ENCODE measurements at regions not wholly inside any gene's neighbourhood (a gene's known extent, or its start where the extent isn't known, plus 50 kb on each side); places are given as distances from the start of the nearest gene placed in this dataset.

DNA sequence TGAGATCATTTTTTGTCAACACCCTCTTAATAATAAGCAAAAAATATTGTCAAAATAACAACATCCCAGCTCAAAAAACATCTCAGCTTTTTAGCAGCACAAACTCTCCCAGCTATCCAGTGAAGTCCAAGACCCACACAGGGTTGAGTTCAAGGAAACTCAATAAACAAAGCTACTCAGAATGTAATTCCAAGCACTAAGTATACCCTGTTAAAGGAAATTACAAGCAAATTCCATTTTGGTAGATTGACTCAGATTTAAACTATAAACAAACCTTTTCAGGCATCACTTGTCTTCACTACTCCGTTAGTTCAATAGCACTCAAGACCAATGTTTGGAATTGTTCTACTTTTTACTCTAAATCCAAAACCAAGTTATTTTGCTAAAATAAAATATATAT lies 506.0 kb upstream of the INTU start:
- TF ChIP-seq POLR2A (IDR thresholded peaks at IDR 0.05; ENCODE audit: low read depth, low read length) = no peak
- no peak for TF ChIP-seq TAF1 (IDR thresholded peaks at IDR 0.05; ENCODE audit: low read depth, low read length)
- TF ChIP-seq POU2F2 (IDR thresholded peaks at IDR 0.05; ENCODE audit: low read depth, low read length) = no peak
- no peak for TF ChIP-seq POLR2AphosphoS5 (IDR thresholded peaks at IDR 0.05; ENCODE audit: low read depth, low read length)
